GM12878 (cell line): ENCODE measurements at regions not wholly inside any gene's neighbourhood (a gene's known extent, or its start where the extent isn't known, plus 50 kb on each side); places are given as distances from the start of the nearest gene placed in this dataset.

Experiments used
- CTCF ChIP-seq, 3 experiments: IDR thresholded peaks in 2 of 3; conservative IDR thresholded peaks in 1 of 3; 2 replicates each; pipeline ENCODE4 v1.5.1; 2011; ENCODE audit warnings: low read depth in 3 of 3, low read length in 3 of 3, mild to moderate bottlenecking in 3 of 3, control low read depth in 2 of 3, moderate library complexity in 2 of 3, inconsistent platforms in 1 of 3, mixed read lengths in 1 of 3; ENCODE audit not compliant: control insufficient read depth in 2 of 3, insufficient read depth in 1 of 3; ENCODE audit errors: extremely low read depth in 1 of 3
- EP300 ChIP-seq, 2 experiments: fragments of 150-350 bp in 1 of 2; IDR thresholded peaks; 2 replicates each; pipeline ENCODE4 v1.6.1; 2011 to 2012; ENCODE audit warnings: low read depth in 2 of 2, low read length in 2 of 2, borderline replicate concordance in 1 of 2, improper control_type of control experiment in 1 of 2, inconsistent platforms in 1 of 2; ENCODE audit not compliant: control insufficient read depth in 1 of 2
- POLR2A ChIP-seq: IDR thresholded peaks from 2 replicates; pipeline ENCODE4 v1.6.1; 2011; ENCODE audit warnings: low read depth, mild to moderate bottlenecking, low read length

GRCh38 chr9:106019039-106019680, 324.8 kb downstream of the TMEM38B start:
- no peak for TF ChIP-seq POLR2A
- no peak for TF ChIP-seq EP300 (IDR thresholded peaks at IDR 0.05; ENCODE audit: borderline replicate concordance in 1 of 2, control insufficient read depth in 1 of 2, low read depth in 2 of 2, low read length in 2 of 2)
- no peak for TF ChIP-seq CTCF (IDR thresholded peaks at IDR 0.05 in 2 of 3, conservative IDR thresholded peaks at IDR 0.05 in 1 of 3; ENCODE audit: control insufficient read depth in 2 of 3, extremely low read depth in 1 of 3, insufficient read depth in 1 of 3, low read depth in 3 of 3, low read length in 3 of 3)
